ENCODE measurements at regions not wholly inside any gene's neighbourhood (a gene's known extent, or its start where the extent isn't known, plus 50 kb on each side); places are given as distances from the start of the nearest gene placed in this dataset.

- Histone ChIP-seq H3K27ac (ENCODE audit: insufficient read depth, low read length) (no peak overlapping the region), H3K4me1 (ENCODE audit: control insufficient read depth, extremely low read depth, insufficient read depth, low read length) (no peaks in the 10 kb centered on the region), H4K20me1 (ENCODE audit: control insufficient read depth, extremely low read depth, insufficient read depth, low read length) (no peaks in the 10 kb centered on the region), H3K36me3 (ENCODE audit: control insufficient read depth, insufficient read depth, low read length) (no peaks in the 10 kb centered on the region), H2AFZ (ENCODE audit: low read length) (no peak overlapping the region), H3K9me3 (ENCODE audit: control insufficient read depth, insufficient read depth, low read depth, low read length) (no peaks in the 10 kb centered on the region), H3K4me3 (replicated peaks in 1 of 4; ENCODE audit: control extremely low read depth in 1 of 4, insufficient read depth in 1 of 4, low read depth in 3 of 4, low read length in 4 of 4) (peak overlapping the region in 1 of 4 experiments; percentile 34), H3K4me2 (ENCODE audit: extremely low read depth, insufficient read depth, low read length) (peak overlapping the region; percentile 45), H3K79me2 (ENCODE audit: control insufficient read depth, insufficient read depth, low read length) (no peaks in the 10 kb centered on the region), H3K27me3 (ENCODE audit: control insufficient read depth, insufficient read depth, low read length) (peaks cover 30% of the 10 kb centered on the region), H3K9ac (ENCODE audit: insufficient read depth, low read length) (no peak overlapping the region)
- DNase-seq (ENCODE audit: low read depth in 2 of 2), result peak in 1 of 2 donors; percentile 18
- TF ChIP-seq EZH2 (IDR thresholded peaks at IDR 0.05; ENCODE audit: low read length, missing control alignments), result peak; percentile 66
- no peak for TF ChIP-seq CTCF (conservative IDR thresholded peaks at IDR 0.05 in 1 of 2, IDR thresholded peaks at IDR 0.05 in 1 of 2; ENCODE audit: low read depth in 1 of 2, low read length in 2 of 2)
Observed at GRCh38 chr11:31987118-31988005, 103.5 kb upstream of the RCN1 start.

GRCh38 chr11:31986201-31986889 lies 104.5 kb upstream of the RCN1 start:
- no peak overlapping the region for H3K27ac ChIP-seq (ENCODE audit: insufficient read depth, low read length)
- no peak overlapping the region for H2AFZ ChIP-seq (ENCODE audit: low read length)
- H3K36me3 ChIP-seq (ENCODE audit: control insufficient read depth, insufficient read depth, low read length), result no peaks in the 10 kb centered on the region
- H4K20me1 ChIP-seq (ENCODE audit: control insufficient read depth, extremely low read depth, insufficient read depth, low read length), result no peaks in the 10 kb centered on the region
- H3K4me3 ChIP-seq (replicated peaks in 1 of 4; ENCODE audit: control extremely low read depth in 1 of 4, insufficient read depth in 1 of 4, low read depth in 3 of 4, low read length in 4 of 4), result no peak overlapping the region
- H3K4me2 ChIP-seq (ENCODE audit: extremely low read depth, insufficient read depth, low read length), result no peak overlapping the region
- no peaks in the 10 kb centered on the region for H3K79me2 ChIP-seq (ENCODE audit: control insufficient read depth, insufficient read depth, low read length)
- no peaks in the 10 kb centered on the region for H3K4me1 ChIP-seq (ENCODE audit: control insufficient read depth, extremely low read depth, insufficient read depth, low read length)
- H3K9me3 ChIP-seq (ENCODE audit: control insufficient read depth, insufficient read depth, low read depth, low read length), result no peaks in the 10 kb centered on the region
- no peak for TF ChIP-seq CTCF (conservative IDR thresholded peaks at IDR 0.05 in 1 of 2, IDR thresholded peaks at IDR 0.05 in 1 of 2; ENCODE audit: low read depth in 1 of 2, low read length in 2 of 2)
- TF ChIP-seq EZH2 (IDR thresholded peaks at IDR 0.05; ENCODE audit: low read length, missing control alignments), result no peak
- DNase-seq (ENCODE audit: low read depth in 2 of 2), result peak in 1 of 2 donors; percentile 9
- H3K27me3 ChIP-seq (ENCODE audit: control insufficient read depth, insufficient read depth, low read length), result peaks cover 30% of the 10 kb centered on the region
- H3K9ac ChIP-seq (ENCODE audit: insufficient read depth, low read length), result no peak overlapping the region

GRCh38 chr11:31981457-31981856 lies 109.4 kb upstream of the RCN1 start:
- Histone ChIP-seq H3K9me3 (ENCODE audit: control insufficient read depth, insufficient read depth, low read depth, low read length) (no peaks in the 10 kb centered on the region), H3K27me3 (ENCODE audit: control insufficient read depth, insufficient read depth, low read length) (peaks cover 6% of the 10 kb centered on the region), H3K36me3 (ENCODE audit: control insufficient read depth, insufficient read depth, low read length) (no peaks in the 10 kb centered on the region), H3K4me1 (ENCODE audit: control insufficient read depth, extremely low read depth, insufficient read depth, low read length) (no peaks in the 10 kb centered on the region), H3K27ac (ENCODE audit: insufficient read depth, low read length) (no peak overlapping the region), H2AFZ (ENCODE audit: low read length) (no peak overlapping the region), H3K4me3 (replicated peaks in 1 of 4; ENCODE audit: control extremely low read depth in 1 of 4, insufficient read depth in 1 of 4, low read depth in 3 of 4, low read length in 4 of 4) (no peak overlapping the region), H3K4me2 (ENCODE audit: extremely low read depth, insufficient read depth, low read length) (no peak overlapping the region), H3K9ac (ENCODE audit: insufficient read depth, low read length) (no peak overlapping the region), H4K20me1 (ENCODE audit: control insufficient read depth, extremely low read depth, insufficient read depth, low read length) (no peaks in the 10 kb centered on the region), H3K79me2 (ENCODE audit: control insufficient read depth, insufficient read depth, low read length) (no peaks in the 10 kb centered on the region)
- DNase-seq (ENCODE audit: low read depth in 2 of 2), result no peak
- no peak for TF ChIP-seq CTCF (conservative IDR thresholded peaks at IDR 0.05 in 1 of 2, IDR thresholded peaks at IDR 0.05 in 1 of 2; ENCODE audit: low read depth in 1 of 2, low read length in 2 of 2)
